ENCODE measurements at regions not wholly inside any gene's neighbourhood (a gene's known extent, or its start where the extent isn't known, plus 50 kb on each side); places are given as distances from the start of the nearest gene placed in this dataset.

- TF ChIP-seq CTCF (IDR thresholded peaks at IDR 0.05) (no peak), EZH2 (IDR thresholded peaks at IDR 0.05; ENCODE audit: borderline replicate concordance, insufficient read depth, low read depth, low read length, poor library complexity, severe bottlenecking) (no peak)
Observed at GRCh38 chr11:28770806-28771205, 662.6 kb downstream of the METTL15 start.

Data from B cell (primary cell).